Subcutaneous abdominal adipose tissue (tissue), 5 donors: ENCODE measurements at regions not wholly inside any gene's neighbourhood (a gene's known extent, or its start where the extent isn't known, plus 50 kb on each side); places are given as distances from the start of the nearest gene placed in this dataset.

ENCODE experiments used
- H3K27ac ChIP-seq: one replicate; pipeline ENCODE4 v1.7.0; 2013; ENCODE audit warnings: low read depth, mild to moderate bottlenecking, inconsistent platforms, low read length, moderate library complexity
- H3K27me3 ChIP-seq, 5 donors: one replicate each; pipeline ENCODE4 v1.7.0; 2013; ENCODE audit warnings: low read length in 5 of 5, inconsistent platforms in 1 of 5; ENCODE audit not compliant: control insufficient read depth in 5 of 5, insufficient read depth in 4 of 5
- H3K36me3 ChIP-seq, 5 donors: one replicate each; pipeline ENCODE4 v1.7.0; 2013; ENCODE audit warnings: low read length in 5 of 5; ENCODE audit not compliant: control insufficient read depth in 5 of 5, insufficient read depth in 5 of 5
- H3K4me1 ChIP-seq, 5 donors: one replicate each; pipeline ENCODE4 v1.7.0; 2013; ENCODE audit warnings: low read length in 5 of 5, mild to moderate bottlenecking in 3 of 5, moderate library complexity in 1 of 5; ENCODE audit not compliant: control insufficient read depth in 5 of 5, insufficient read depth in 5 of 5
- H3K4me3 ChIP-seq, 5 donors: one replicate each; pipeline ENCODE4 v1.7.0; 2013; ENCODE audit warnings: low read length in 5 of 5, low read depth in 1 of 5
- H3K9ac ChIP-seq, 5 donors: one replicate each; pipeline ENCODE4 v1.7.0; 2013; ENCODE audit warnings: low read length in 5 of 5, mild to moderate bottlenecking in 4 of 5, moderate library complexity in 3 of 5
- H3K9me3 ChIP-seq, 5 donors: one replicate each; pipeline ENCODE4 v1.7.0; 2013; ENCODE audit warnings: low read length in 5 of 5; ENCODE audit not compliant: control insufficient read depth in 5 of 5
- donor health status: healthy.
- donor health status: healthy.
- donor health status: healthy.
- donor health status: healthy.
- donor health status: healthy.

- H3K27ac ChIP-seq = no peak overlapping the region
- H3K4me3 ChIP-seq = no peak overlapping the region
- no peaks in the 10 kb centered on the region for H3K36me3 ChIP-seq
- no peaks in the 10 kb centered on the region for H3K9me3 ChIP-seq
- peaks cover 0 to 7% (median 4%) of the 10 kb centered on the region in 5 donors for H3K27me3 ChIP-seq
- peaks cover 0 to 7% (median 4%) of the 10 kb centered on the region in 5 donors for H3K4me1 ChIP-seq
- no peak overlapping the region for H3K9ac ChIP-seq
Observed at GRCh38 chr2:199602271-199602895, 144.6 kb upstream of the SATB2 start.

GRCh38 chr2:199596549-199596948 lies 138.8 kb upstream of the SATB2 start:
- Histone ChIP-seq H3K4me3 (no peak overlapping the region), H3K27ac (no peak overlapping the region), H3K36me3 (no peaks in the 10 kb centered on the region), H3K9me3 (no peaks in the 10 kb centered on the region), H3K9ac (no peak overlapping the region), H3K27me3 (no peaks in the 10 kb centered on the region), H3K4me1 (no peaks in the 10 kb centered on the region)

- H3K36me3 ChIP-seq = no peaks in the 10 kb centered on the region
- H3K9ac ChIP-seq = no peak overlapping the region
- peaks cover 0 to 6% (median 0%) of the 10 kb centered on the region in 5 donors for H3K4me1 ChIP-seq
- no peaks in the 10 kb centered on the region for H3K9me3 ChIP-seq
- no peak overlapping the region for H3K4me3 ChIP-seq
- H3K27me3 ChIP-seq = no peaks in the 10 kb centered on the region
- H3K27ac ChIP-seq = no peak overlapping the region
Observed at GRCh38 chr2:199594443-199594842, 136.7 kb upstream of the SATB2 start.

GRCh38 chr2:199591826-199592225 lies 134.1 kb upstream of the SATB2 start:
- Histone ChIP-seq H3K27me3 (no peaks in the 10 kb centered on the region), H3K4me1 (peaks cover 0 to 6% (median 0%) of the 10 kb centered on the region in 5 donors), H3K27ac (no peak overlapping the region), H3K36me3 (no peaks in the 10 kb centered on the region), H3K9me3 (no peaks in the 10 kb centered on the region), H3K4me3 (no peak overlapping the region), H3K9ac (no peak overlapping the region)

- H3K9ac ChIP-seq = no peak overlapping the region
- no peak overlapping the region for H3K27ac ChIP-seq
- no peaks in the 10 kb centered on the region for H3K36me3 ChIP-seq
- H3K4me1 ChIP-seq = peaks cover 0 to 6% (median 0%) of the 10 kb centered on the region in 5 donors
- no peaks in the 10 kb centered on the region for H3K9me3 ChIP-seq
- H3K4me3 ChIP-seq = no peak overlapping the region
- no peaks in the 10 kb centered on the region for H3K27me3 ChIP-seq
Observed at GRCh38 chr2:199590321-199591203, 132.8 kb upstream of the SATB2 start.

- no peak overlapping the region for H3K9ac ChIP-seq
- no peaks in the 10 kb centered on the region for H3K36me3 ChIP-seq
- no peaks in the 10 kb centered on the region for H3K9me3 ChIP-seq
- H3K4me1 ChIP-seq = peaks cover 0 to 6% (median 0%) of the 10 kb centered on the region in 5 donors
- no peak overlapping the region for H3K4me3 ChIP-seq
- no peak overlapping the region for H3K27ac ChIP-seq
- H3K27me3 ChIP-seq = no peaks in the 10 kb centered on the region
Observed at GRCh38 chr2:199589306-199589705, 131.6 kb upstream of the SATB2 start.

- peaks cover 0 to 6% (median 0%) of the 10 kb centered on the region in 5 donors for H3K4me1 ChIP-seq
- H3K4me3 ChIP-seq = no peak overlapping the region
- H3K27ac ChIP-seq = no peak overlapping the region
- no peaks in the 10 kb centered on the region for H3K9me3 ChIP-seq
- no peaks in the 10 kb centered on the region for H3K27me3 ChIP-seq
- H3K9ac ChIP-seq = no peak overlapping the region
- no peaks in the 10 kb centered on the region for H3K36me3 ChIP-seq
Observed at GRCh38 chr2:199588054-199588453, 130.3 kb upstream of the SATB2 start.

- Histone ChIP-seq H3K27me3 (no peaks in the 10 kb centered on the region), H3K27ac (no peak overlapping the region), H3K9me3 (no peaks in the 10 kb centered on the region), H3K4me3 (no peak overlapping the region), H3K36me3 (no peaks in the 10 kb centered on the region), H3K4me1 (peaks cover 0 to 8% (median 0%) of the 10 kb centered on the region in 5 donors), H3K9ac (no peak overlapping the region)
Observed at GRCh38 chr2:199586646-199587045, 128.9 kb upstream of the SATB2 start.

GRCh38 chr2:199583676-199584075 lies 125.9 kb upstream of the SATB2 start:
- Histone ChIP-seq H3K9me3 (no peaks in the 10 kb centered on the region), H3K27ac (no peak overlapping the region), H3K27me3 (no peaks in the 10 kb centered on the region), H3K36me3 (no peaks in the 10 kb centered on the region), H3K4me1 (peaks cover 0 to 8% (median 4%) of the 10 kb centered on the region in 5 donors), H3K4me3 (no peak overlapping the region), H3K9ac (no peak overlapping the region)

GRCh38 chr2:199581935-199582360 lies 124.2 kb upstream of the SATB2 start:
- Histone ChIP-seq H3K4me1 (peaks cover 0 to 8% (median 4%) of the 10 kb centered on the region in 5 donors), H3K27me3 (no peaks in the 10 kb centered on the region), H3K4me3 (peak overlapping the region; percentile 30 to 75 (median 43)), H3K9ac (peak overlapping the region in 1 of 5 donors; percentile 64), H3K36me3 (no peaks in the 10 kb centered on the region), H3K9me3 (no peaks in the 10 kb centered on the region), H3K27ac (no peak overlapping the region)
